ENCODE measurements at regions not wholly inside any gene's neighbourhood (a gene's known extent, or its start where the extent isn't known, plus 50 kb on each side); places are given as distances from the start of the nearest gene placed in this dataset.

DNA sequence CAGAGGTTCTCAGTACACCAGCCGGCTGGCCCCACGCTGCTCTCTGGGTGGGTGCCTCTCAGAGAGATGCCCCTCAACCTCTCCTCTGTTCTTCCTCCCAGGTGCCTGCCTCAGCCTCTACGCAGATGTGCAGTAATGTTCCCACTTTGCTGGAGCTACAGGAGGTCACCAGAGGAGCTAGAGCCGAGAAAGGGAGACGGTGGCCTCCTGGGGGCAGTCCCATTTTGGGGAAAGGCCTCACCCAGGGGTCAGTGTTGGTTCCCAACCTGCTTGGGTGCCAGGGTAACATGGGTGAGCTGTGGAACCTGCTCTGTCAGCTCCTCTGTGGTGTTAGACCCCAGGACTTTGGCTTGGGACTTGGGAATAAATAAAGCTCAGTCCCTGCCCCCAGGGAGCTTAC is 145.3 kb upstream of the MLN start:
- TF ChIP-seq, protein P1, sequence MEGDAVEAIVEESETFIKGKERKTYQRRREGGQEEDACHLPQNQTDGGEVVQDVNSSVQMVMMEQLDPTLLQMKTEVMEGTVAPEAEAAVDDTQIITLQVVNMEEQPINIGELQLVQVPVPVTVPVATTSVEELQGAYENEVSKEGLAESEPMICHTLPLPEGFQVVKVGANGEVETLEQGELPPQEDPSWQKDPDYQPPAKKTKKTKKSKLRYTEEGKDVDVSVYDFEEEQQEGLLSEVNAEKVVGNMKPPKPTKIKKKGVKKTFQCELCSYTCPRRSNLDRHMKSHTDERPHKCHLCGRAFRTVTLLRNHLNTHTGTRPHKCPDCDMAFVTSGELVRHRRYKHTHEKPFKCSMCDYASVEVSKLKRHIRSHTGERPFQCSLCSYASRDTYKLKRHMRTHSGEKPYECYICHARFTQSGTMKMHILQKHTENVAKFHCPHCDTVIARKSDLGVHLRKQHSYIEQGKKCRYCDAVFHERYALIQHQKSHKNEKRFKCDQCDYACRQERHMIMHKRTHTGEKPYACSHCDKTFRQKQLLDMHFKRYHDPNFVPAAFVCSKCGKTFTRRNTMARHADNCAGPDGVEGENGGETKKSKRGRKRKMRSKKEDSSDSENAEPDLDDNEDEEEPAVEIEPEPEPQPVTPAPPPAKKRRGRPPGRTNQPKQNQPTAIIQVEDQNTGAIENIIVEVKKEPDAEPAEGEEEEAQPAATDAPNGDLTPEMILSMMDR (IDR thresholded peaks at IDR 0.05; ENCODE audit: unreplicated experiment): no peak
- no peak for DNase-seq (ENCODE audit: low spot score)
- no peak overlapping the region for H3K27ac Mint-ChIP-seq (ENCODE audit: unreplicated experiment)
- peaks cover 3% of the 10 kb centered on the region for H3K27me3 Mint-ChIP-seq (ENCODE audit: unreplicated experiment)
- no peaks in the 10 kb centered on the region for H3K9me3 Mint-ChIP-seq (ENCODE audit: unreplicated experiment)
- no peak overlapping the region for H3K4me3 Mint-ChIP-seq (ENCODE audit: unreplicated experiment)
- peaks cover 13% of the 10 kb centered on the region for H3K4me1 Mint-ChIP-seq (ENCODE audit: unreplicated experiment)
- peaks cover 3% of the 10 kb centered on the region for H3K36me3 Mint-ChIP-seq (ENCODE audit: low read depth, unreplicated experiment)

DNA sequence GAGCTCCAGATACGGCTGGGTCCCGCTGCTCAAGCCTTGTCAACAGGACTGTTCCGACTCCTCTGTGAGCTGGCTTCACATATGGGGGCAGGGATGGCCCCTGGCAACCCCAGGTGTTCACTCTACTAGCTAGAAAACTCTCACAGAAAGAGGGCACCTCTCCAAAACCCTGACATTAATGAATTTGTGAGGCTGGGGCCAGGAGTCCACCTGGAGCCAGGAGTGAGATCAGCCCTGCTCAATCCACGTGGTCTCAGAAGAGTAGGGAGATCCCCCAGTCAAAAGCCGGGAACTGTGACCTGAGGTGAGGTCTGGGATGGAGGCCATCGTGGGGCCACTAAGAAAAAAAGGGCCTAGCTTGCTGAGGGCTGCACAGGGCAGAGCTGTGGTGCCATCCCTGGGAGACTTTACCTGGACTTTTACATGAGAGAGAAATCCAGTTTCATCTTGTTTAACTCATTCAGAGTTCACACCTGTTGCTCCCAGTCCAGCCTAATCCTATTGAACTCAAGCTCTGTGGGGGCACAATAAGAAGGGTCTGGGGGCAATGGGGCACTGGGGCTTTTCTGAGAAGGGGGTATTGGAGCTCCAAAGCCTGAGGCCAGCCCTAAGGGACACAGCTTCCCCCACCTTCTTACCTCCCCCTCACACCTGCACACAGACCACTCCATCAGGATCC is 144.3 kb upstream of the MLN start:
- H3K36me3 Mint-ChIP-seq (ENCODE audit: low read depth, unreplicated experiment): peaks cover 3% of the 10 kb centered on the region
- peaks cover 3% of the 10 kb centered on the region for H3K27me3 Mint-ChIP-seq (ENCODE audit: unreplicated experiment)
- H3K27ac Mint-ChIP-seq (ENCODE audit: unreplicated experiment): no peak overlapping the region
- H3K9me3 Mint-ChIP-seq (ENCODE audit: unreplicated experiment): no peaks in the 10 kb centered on the region
- no peak overlapping the region for H3K4me3 Mint-ChIP-seq (ENCODE audit: unreplicated experiment)
- TF ChIP-seq, protein P1 (IDR thresholded peaks at IDR 0.05; ENCODE audit: unreplicated experiment): no peak
- H3K4me1 Mint-ChIP-seq (ENCODE audit: unreplicated experiment): peaks cover 12% of the 10 kb centered on the region
- no peak for DNase-seq (ENCODE audit: low spot score)

DNA sequence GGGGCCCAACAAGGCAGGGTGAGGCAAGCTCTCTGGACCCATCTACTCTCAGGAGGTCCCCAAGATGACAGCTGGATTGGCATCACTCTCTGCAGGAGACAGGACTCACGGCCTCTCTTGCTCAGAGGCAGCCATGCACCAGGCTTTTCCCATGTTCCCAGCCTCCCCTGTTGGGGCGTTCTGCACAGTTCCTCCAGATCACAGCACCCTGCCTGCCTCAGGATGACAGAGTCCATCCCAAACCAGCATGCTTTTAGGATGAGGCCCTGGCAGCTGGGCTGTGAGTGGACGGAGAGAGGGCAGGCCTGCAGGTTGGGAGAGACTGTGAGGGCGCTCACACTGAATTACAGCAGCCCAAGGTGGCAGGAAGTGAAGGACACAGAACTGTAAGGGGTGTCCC is 143.2 kb upstream of the MLN start:
- H3K36me3 Mint-ChIP-seq (ENCODE audit: low read depth, unreplicated experiment): peaks cover 3% of the 10 kb centered on the region
- H3K9me3 Mint-ChIP-seq (ENCODE audit: unreplicated experiment): no peaks in the 10 kb centered on the region

DNA sequence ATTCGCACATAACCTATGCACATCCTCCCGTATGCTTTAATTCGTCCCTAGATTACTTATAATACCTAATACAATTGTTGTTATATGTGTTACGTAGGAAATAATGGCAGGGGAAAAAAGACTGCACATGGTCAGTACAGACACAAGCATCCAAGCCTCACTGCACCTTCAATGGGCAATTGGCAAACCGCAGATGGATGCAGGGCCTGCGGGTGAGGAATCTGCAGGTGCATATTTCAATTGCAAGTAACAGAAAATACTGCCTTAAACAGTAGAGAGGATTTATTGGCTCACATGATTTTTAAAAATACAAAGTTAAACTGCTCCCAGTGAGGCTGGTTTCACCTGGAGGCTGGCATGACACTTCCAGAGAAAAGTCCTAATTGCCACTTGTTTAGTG is 142.1 kb upstream of the MLN start:
- Mint-ChIP-seq H3K4me3 (ENCODE audit: unreplicated experiment) (no peak overlapping the region), H3K27me3 (ENCODE audit: unreplicated experiment) (peaks cover 3% of the 10 kb centered on the region), H3K27ac (ENCODE audit: unreplicated experiment) (no peak overlapping the region), H3K36me3 (ENCODE audit: low read depth, unreplicated experiment) (peaks cover 3% of the 10 kb centered on the region), H3K4me1 (ENCODE audit: unreplicated experiment) (peaks cover 3% of the 10 kb centered on the region), H3K9me3 (ENCODE audit: unreplicated experiment) (no peaks in the 10 kb centered on the region)
- DNase-seq (ENCODE audit: low spot score): no peak
- TF ChIP-seq, protein P1 (IDR thresholded peaks at IDR 0.05; ENCODE audit: unreplicated experiment): no peak

More for the DNA sequence above, 143.2 kb upstream of the MLN start:
- Mint-ChIP-seq H3K4me1 (ENCODE audit: unreplicated experiment) (peaks cover 3% of the 10 kb centered on the region), H3K27me3 (ENCODE audit: unreplicated experiment) (peaks cover 3% of the 10 kb centered on the region), H3K27ac (ENCODE audit: unreplicated experiment) (no peak overlapping the region), H3K4me3 (ENCODE audit: unreplicated experiment) (no peak overlapping the region)
- TF ChIP-seq, protein P1 (IDR thresholded peaks at IDR 0.05; ENCODE audit: unreplicated experiment): no peak
- no peak for DNase-seq (ENCODE audit: low spot score)

DNA sequence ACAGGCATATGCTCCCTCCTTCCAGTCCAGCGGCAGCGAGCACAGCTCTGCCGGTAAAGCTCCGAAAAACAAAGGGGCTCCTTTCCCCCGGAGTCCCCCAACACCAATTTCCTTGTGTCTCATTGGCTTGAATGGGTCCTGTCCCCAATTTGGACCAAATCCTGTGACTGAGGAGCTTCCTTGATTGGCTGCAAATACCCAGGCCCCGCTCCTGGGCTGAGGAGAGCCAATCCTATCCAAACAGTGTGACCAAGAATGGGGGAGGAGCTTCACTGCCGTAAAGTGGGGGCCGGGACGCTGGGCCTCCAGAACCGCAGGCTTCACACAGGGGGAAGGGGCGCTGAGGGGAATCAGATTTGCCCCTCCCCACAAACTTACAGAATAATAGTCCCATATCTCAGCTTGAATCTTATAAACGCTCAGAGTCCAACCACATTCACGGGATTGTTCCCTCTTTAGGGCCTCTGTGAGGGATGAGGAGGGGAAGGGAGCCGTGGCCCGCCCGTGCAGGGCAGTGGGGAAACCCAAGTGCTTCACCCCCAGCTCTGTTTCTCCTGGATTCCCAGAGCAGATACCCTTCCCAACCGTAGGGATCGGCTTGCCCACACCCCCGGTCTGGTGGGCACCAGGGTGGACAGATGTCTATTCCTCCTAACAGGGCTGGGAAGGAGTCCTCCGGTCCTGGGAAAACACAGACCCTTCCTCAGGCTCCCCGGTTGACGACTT is 141.0 kb upstream of the MLN start:
- H3K4me3 Mint-ChIP-seq (ENCODE audit: unreplicated experiment): no peak overlapping the region
- DNase-seq (ENCODE audit: low spot score): no peak
- H3K27me3 Mint-ChIP-seq (ENCODE audit: unreplicated experiment): no peaks in the 10 kb centered on the region
- H3K4me1 Mint-ChIP-seq (ENCODE audit: unreplicated experiment): peaks cover 3% of the 10 kb centered on the region
- H3K27ac Mint-ChIP-seq (ENCODE audit: unreplicated experiment): no peak overlapping the region
- H3K36me3 Mint-ChIP-seq (ENCODE audit: low read depth, unreplicated experiment): peaks cover 3% of the 10 kb centered on the region
- TF ChIP-seq, protein P1 (IDR thresholded peaks at IDR 0.05; ENCODE audit: unreplicated experiment): no peak
- H3K9me3 Mint-ChIP-seq (ENCODE audit: unreplicated experiment): no peaks in the 10 kb centered on the region

Data from endothelial cell (in vitro differentiated cells).